GM19035 (cell line): ENCODE measurements at regions not wholly inside any gene's neighbourhood (a gene's known extent, or its start where the extent isn't known, plus 50 kb on each side); places are given as distances from the start of the nearest gene placed in this dataset.
A peak's percentile ranks its signal among the peaks of the same experiment; 100 is the strongest.

Source experiments
- ATAC-seq: cut with Tn5 transposase; IDR thresholded peaks from one replicate; pipeline ENCODE4 v1.9.1; 2021; ENCODE audit not compliant: unreplicated experiment

GRCh38 chr13:62092536-62092935 lies 676.9 kb upstream of the PCDH20 start:
- ATAC-seq, result no peak

- no peak for ATAC-seq
Observed at GRCh38 chr13:62088165-62088564, 672.5 kb upstream of the PCDH20 start.

GRCh38 chr13:62087124-62087523 lies 671.5 kb upstream of the PCDH20 start:
- no peak for ATAC-seq

- ATAC-seq, result no peak
Observed at GRCh38 chr13:62085337-62086229, 669.9 kb upstream of the PCDH20 start.

- ATAC-seq, result no peak
Observed at GRCh38 chr13:62084728-62085127, 669.1 kb upstream of the PCDH20 start.

- ATAC-seq, result no peak
Observed at GRCh38 chr13:62067821-62068220, 652.2 kb upstream of the PCDH20 start.

- ATAC-seq, result no peak
Observed at GRCh38 chr13:62065016-62065415, 649.4 kb upstream of the PCDH20 start.

- no peak for ATAC-seq
Observed at GRCh38 chr13:62061751-62062150, 646.1 kb upstream of the PCDH20 start.

GRCh38 chr13:62060570-62060969 lies 644.9 kb upstream of the PCDH20 start:
- ATAC-seq, result no peak

- no peak for ATAC-seq
Observed at GRCh38 chr13:62057286-62057685, 641.6 kb upstream of the PCDH20 start.

GRCh38 chr13:62049992-62050391 lies 634.3 kb upstream of the PCDH20 start:
- no peak for ATAC-seq

- ATAC-seq, result no peak
Observed at GRCh38 chr13:62046512-62046911, 630.9 kb upstream of the PCDH20 start.

GRCh38 chr13:62043600-62043999 lies 628.0 kb upstream of the PCDH20 start:
- ATAC-seq, result no peak

GRCh38 chr13:62040806-62041205 lies 625.2 kb upstream of the PCDH20 start:
- no peak for ATAC-seq

GRCh38 chr13:62040078-62040477 lies 624.4 kb upstream of the PCDH20 start:
- ATAC-seq, result no peak

- ATAC-seq, result peak; percentile 53
Observed at GRCh38 chr13:62038214-62038613, 622.6 kb upstream of the PCDH20 start.

- no peak for ATAC-seq
Observed at GRCh38 chr13:62035981-62036380, 620.3 kb upstream of the PCDH20 start.

- no peak for ATAC-seq
Observed at GRCh38 chr13:62033934-62034333, 618.3 kb upstream of the PCDH20 start.

GRCh38 chr13:62022369-62022768 lies 606.7 kb upstream of the PCDH20 start:
- no peak for ATAC-seq

- ATAC-seq, result no peak
Observed at GRCh38 chr13:62019858-62020257, 604.2 kb upstream of the PCDH20 start.

- no peak for ATAC-seq
Observed at GRCh38 chr13:62014299-62014698, 598.6 kb upstream of the PCDH20 start.

- no peak for ATAC-seq
Observed at GRCh38 chr13:62003452-62003851, 587.8 kb upstream of the PCDH20 start.

GRCh38 chr13:61994174-61994573 lies 578.5 kb upstream of the PCDH20 start:
- no peak for ATAC-seq
